HG02943 (cell line): ENCODE measurements at regions not wholly inside any gene's neighbourhood (a gene's known extent, or its start where the extent isn't known, plus 50 kb on each side); places are given as distances from the start of the nearest gene placed in this dataset.

Source experiments
- ATAC-seq: cut with Tn5 transposase; IDR thresholded peaks from one replicate; pipeline ENCODE4 v1.9.1; 2021; ENCODE audit warnings: mild to moderate bottlenecking, low read depth, moderate library complexity; ENCODE audit not compliant: unreplicated experiment

DNA sequence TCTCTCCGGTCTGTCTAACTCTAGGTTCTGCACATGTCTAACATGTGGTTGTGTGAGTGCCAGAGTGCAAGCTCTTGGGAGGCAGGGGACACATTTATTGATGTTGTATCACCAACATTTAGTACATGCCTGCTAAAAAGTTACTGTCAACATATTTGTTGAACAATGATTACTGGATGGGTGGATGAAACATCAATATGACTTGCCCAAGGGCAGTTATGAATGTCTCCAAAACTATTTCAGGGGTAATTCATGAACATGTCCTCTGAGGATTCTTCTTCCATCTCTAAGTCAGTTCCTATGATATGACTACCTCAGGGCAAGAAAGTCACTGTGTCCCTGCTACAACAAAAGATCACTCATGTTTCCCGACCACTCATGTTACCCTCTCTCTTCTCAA lies 91.3 kb upstream of the STEAP1B start:
- no peak for ATAC-seq

GRCh38 chr7:22589641-22590201 lies 89.7 kb upstream of the STEAP1B start:
- ATAC-seq: no peak

- ATAC-seq: no peak
Measured at GRCh38 chr7:22588351-22588750, 88.4 kb upstream of the STEAP1B start.

- no peak for ATAC-seq
Measured at GRCh38 chr7:22587322-22587721, 87.3 kb upstream of the STEAP1B start.

DNA sequence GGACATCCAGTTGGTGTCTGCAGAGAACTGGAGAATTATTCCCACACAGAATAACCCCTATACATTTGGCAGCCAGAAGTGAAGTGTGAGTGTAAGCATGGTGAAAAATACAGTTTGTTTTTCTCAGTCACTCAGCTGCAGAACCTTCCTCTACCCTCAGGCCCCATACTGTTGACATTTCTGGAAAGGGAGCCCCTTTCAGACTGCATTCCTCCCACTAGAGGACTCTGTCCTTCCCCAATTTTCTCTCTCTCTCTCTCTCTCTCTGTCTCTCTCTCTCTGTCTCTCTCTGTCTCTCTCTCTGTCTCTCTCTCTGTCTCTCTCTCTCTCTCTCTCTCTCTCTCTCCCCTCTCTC lies 86.8 kb upstream of the STEAP1B start:
- ATAC-seq: no peak

DNA sequence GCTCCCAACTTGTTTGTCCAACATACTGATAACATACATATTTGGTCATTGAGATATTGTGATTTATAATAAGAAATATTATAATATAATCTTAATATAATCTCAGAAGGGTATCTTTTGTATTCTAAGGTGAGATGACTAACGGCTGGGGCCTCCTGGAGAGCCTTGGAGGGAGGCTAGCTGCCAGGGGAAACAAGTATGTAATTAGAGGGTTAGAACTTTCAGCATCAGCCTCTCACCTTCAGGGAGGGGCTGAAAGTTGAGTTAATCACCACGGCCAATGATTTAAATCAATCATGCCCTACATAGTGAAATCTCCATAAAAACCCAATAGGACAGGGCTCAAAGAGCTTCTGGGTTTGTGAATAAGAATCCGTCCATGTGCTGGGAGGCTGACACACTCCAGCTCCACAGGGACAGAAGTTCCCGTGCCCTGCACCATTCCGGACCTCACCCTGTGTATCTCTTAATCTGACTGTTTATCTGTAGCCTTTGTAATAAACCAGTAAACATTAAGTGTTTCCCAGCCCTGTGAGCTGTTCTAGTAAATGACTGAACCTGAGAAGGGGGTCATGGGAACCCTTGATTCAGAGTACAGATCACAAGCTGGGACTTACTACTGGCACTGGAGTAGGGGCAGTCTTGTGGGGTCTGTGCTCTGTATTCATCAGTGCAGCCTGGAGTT lies 86.3 kb upstream of the STEAP1B start:
- ATAC-seq: no peak

DNA sequence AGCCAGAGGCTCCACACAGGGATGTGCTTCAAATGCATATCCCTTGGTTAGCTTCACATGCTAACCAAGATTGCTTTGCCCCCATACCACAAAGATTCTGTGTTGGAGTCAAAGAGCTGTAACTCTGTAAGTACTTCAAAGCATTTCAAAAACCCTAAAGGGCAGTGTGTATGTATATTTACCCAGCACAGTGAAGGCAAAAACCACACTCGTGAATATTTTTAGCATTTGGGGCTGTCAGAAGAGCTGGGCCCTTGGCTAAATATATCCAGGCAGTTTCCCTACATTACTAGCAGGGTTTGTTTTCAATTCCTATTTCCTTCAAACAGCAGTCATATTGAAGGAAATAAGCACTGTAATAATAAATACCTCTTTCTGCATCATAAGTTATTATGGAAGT lies 84.2 kb upstream of the STEAP1B start:
- ATAC-seq: no peak

DNA sequence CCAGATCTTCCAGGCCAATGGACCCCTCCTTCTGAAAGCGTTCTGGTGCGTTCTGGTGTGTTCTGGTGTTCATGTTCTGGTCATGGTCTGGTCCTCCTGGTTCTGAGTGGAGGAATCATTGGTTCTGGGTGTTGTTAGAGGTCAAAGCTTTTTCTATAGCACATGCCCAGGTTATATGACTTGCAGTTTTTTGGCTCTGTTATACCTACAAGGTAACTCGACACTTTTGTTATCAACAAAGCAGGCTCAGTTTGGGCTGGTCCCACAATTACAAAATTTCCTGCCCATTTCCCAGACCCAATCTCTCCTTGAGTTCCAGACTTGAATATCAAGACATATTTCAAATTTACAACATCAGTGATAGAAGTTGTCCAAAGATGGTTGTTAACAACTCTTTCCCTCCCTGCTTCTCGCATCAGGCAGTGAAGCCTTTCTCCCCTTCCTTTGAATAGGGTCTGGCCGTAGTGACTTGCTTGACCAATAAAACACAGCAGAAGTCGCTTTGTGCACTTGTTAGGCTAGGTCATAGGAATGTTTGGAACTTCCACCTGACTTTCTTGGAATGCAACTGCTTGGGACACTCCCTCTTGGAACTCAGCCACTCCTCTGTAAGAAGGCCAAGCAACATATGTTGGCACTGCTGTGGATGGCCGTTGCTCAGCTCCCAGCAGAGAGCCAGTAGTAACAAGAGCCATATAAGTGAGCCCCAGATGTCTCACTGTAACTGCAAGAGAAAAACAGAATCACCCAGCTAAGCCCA lies 83.1 kb upstream of the STEAP1B start:
- no peak for ATAC-seq

DNA sequence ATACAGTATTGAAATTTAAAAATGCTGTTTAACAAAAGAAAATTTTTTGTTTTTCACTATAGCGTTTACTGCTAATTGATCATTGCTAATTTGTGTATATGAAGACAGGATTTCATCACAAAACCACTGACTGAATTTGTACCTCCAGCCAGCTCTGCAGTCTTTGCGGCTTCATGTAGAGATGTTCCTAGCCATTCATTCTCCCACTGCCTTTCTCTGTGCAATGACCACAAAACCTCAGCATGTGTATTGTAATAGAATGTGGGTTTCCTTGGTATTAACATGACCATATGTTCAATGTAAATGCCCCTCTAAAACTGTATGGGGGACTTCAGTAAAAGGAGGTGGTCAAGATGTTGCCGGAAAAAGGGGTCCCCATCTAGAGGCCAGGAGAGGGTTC lies 81.1 kb upstream of the STEAP1B start:
- no peak for ATAC-seq

DNA sequence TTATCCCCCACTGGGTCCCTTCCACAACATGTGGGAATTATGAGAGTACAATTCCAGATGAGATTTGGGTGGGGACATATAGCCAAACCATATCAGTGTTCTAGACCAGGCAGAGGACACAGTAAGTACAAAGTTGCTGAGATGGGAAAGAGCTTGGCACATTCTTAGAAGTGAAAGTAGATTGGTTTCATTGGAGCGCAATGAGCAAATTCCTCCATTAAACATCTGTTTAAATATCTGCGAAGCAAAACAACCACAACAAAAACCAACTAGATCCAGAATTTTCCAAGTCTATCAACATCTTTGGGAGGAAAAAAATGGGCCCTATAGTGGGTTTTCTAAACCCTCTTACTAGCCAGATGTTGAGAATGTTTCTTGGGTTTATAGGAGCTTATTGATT lies 80.0 kb upstream of the STEAP1B start:
- ATAC-seq: no peak

DNA sequence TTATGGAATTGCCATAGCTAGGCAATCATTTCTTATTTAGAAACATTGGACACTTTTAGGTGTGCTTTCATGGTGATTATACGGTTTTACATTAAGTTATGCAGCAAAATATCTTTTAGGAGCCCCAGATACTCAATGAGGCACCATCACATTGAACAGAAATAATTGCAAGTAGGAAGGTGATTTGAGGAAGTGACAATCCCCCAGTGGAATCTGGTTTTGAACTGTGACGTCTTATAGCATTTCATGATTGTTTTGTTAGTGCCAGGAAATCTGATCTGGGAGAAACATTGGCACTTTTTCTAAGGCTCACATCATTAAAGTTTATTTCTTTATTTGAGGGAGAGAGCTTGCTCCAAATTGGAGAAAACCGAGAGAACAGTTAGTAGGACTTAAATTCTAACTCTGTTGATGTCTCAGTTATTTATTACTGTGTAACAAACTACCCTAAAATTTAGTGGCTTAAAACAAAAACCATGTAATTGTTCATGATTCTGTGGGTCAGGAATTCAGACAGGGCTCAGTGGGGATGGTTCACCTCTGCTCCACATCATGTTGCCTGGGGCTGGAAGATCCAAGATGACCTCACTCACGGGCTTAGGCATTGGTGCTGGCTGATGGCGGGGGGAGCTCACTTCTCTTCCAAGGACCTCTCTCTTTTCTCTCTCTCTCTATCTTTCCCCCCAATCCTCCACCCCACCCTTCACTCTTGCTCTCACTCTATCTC lies 78.2 kb upstream of the STEAP1B start:
- ATAC-seq: no peak

DNA sequence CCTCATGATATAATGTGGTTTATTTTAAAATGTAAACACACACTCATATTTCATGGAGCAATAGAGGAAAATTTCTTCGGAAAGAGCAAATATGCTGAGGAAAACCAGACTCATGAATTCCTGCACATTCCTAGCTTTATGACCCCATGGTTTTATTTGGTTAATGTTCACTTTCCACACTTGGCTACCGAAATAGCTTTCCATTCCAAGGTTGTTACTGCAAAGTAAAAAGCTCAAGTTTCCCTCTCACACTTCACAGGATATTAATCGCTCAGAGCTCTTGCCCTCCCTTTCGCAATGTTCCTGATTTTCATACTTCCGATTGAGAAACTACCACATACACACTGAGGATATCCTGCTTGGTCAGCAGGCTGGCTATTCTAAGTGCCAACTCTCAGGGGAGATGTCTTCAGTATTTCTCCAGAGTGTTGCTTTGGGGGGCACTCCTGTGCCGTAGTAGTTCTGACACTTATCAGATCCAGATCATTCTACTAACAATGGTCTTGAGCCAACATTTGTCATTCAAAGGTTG lies 77.5 kb upstream of the STEAP1B start:
- no peak for ATAC-seq

DNA sequence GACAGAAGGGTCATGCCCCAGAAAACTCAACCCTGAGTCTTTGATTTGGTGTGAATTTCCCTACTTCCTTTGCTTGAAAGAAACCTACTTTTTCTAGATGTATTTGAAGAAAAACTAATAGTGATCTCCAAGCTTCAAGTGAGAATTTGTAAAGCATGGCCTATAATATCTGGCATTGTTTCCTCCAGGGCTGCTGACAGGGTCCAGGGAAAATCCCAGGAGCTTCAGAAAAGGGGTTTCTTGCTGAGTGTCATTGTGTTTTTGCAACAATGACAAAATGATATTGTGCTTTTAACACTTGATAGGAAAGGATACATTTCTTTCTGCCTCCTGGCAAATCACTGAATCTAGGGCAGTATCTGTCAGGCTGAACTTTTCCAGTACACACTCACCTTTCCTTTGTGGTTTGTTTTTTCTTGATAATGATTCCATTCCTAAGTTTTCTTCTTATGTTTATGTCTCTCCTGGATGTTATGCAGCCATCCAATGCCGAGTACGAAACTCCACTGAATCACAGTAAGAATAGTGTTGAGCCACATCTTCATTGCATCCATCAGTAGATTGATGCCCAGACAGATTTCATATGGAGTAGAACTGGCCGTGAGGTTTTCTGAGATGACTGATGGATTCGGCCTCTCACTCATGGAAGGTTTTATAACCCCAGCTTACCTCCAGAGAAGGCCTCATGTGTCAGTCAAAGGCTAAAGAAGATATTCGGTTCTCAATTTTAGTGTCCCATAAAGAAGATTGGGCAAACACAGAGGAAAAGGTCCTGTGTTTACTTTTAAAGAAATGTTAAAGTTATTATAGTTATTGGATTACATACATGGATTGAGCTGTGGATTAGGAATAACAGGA lies 76.9 kb upstream of the STEAP1B start:
- no peak for ATAC-seq

GRCh38 chr7:22574754-22575520 lies 74.9 kb upstream of the STEAP1B start:
- no peak for ATAC-seq

GRCh38 chr7:22572937-22573336 lies 72.9 kb upstream of the STEAP1B start:
- ATAC-seq: no peak

- ATAC-seq: no peak
Measured at GRCh38 chr7:22572292-22572691, 72.3 kb upstream of the STEAP1B start.

DNA sequence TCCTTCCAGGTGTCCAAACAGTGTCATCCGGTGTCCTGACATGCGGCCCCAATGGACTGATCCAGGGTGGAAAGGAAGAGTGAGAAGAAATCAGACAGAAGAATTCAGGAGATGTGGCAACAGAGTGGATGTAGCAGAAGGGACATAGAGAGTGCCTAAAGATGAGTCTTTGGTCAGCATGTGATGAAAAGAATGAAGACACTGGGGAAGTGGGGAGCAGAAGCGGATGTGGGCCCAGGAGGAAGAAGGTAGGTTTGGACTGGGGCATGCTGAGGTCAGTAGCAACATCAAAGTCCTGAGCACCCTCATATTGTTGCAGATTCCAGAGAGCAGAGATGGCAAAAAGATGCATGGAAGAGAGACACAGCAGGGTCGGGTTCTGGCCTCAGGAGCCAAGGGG lies 71.8 kb upstream of the STEAP1B start:
- ATAC-seq: no peak

GRCh38 chr7:22569586-22570321 lies 69.8 kb upstream of the STEAP1B start:
- no peak for ATAC-seq

- ATAC-seq: no peak
Measured at GRCh38 chr7:22566592-22566991, 66.6 kb upstream of the STEAP1B start.
